ENCODE measurements at regions not wholly inside any gene's neighbourhood (a gene's known extent, or its start where the extent isn't known, plus 50 kb on each side); places are given as distances from the start of the nearest gene placed in this dataset.
"Not testable (repeated sequence)": the region's sequence is repeated elsewhere in the genome, so short reads cannot be mapped to it uniquely, and the experiment has no call there.

- Mint-ChIP-seq H3K27ac (no peak overlapping the region), H3K27me3 (no peaks in the 10 kb centered on the region), H3K4me3 (no peak overlapping the region), H3K9me3 (peaks cover 13% of the 10 kb centered on the region), H3K4me1 (ENCODE audit: low read depth) (no peaks in the 10 kb centered on the region), H3K36me3 (ENCODE audit: low read depth) (no peaks in the 10 kb centered on the region)
- Histone ChIP-seq H3K4me3 (ENCODE audit: low read length) (no peak overlapping the region), H3K27ac (ENCODE audit: low read depth in 1 of 2, low read length in 2 of 2) (no peak overlapping the region), H3K27me3 (ENCODE audit: control insufficient read depth in 1 of 2, insufficient read depth in 2 of 2, low read length in 2 of 2) (no peaks in the 10 kb centered on the region), H3K9me3 (ENCODE audit: control insufficient read depth in 1 of 2, insufficient read depth in 1 of 2, low read length in 2 of 2) (no peaks in the 10 kb centered on the region), H3K4me1 (ENCODE audit: insufficient read depth, low read length) (no peaks in the 10 kb centered on the region), H3K36me3 (ENCODE audit: insufficient read depth, low read length) (no peaks in the 10 kb centered on the region)
- CTCF ChIA-PET, result no interaction called here
- no peak for DNase-seq
- no peak for TF ChIP-seq CTCF (IDR thresholded peaks at IDR 0.05)
- POLR2A ChIA-PET, result no interaction called here
- ATAC-seq (ENCODE audit: poor library complexity), result no peak
- intact Hi-C loops (cut with DNase I, micrococcal nuclease), result no loop called here
Observed at GRCh38 chr16:52350031-52350642, 196.8 kb downstream of the TOX3 start.

- H3K36me3 Mint-ChIP-seq (ENCODE audit: low read depth), result no peaks in the 10 kb centered on the region
- Histone ChIP-seq H3K27ac (ENCODE audit: low read depth in 1 of 2, low read length in 2 of 2) (no peak overlapping the region), H3K27me3 (ENCODE audit: control insufficient read depth in 1 of 2, insufficient read depth in 2 of 2, low read length in 2 of 2) (no peaks in the 10 kb centered on the region), H3K4me1 (ENCODE audit: insufficient read depth, low read length) (no peaks in the 10 kb centered on the region), H3K36me3 (ENCODE audit: insufficient read depth, low read length) (no peaks in the 10 kb centered on the region), H3K4me3 (ENCODE audit: low read length) (no peak overlapping the region), H3K9me3 (ENCODE audit: control insufficient read depth in 1 of 2, insufficient read depth in 1 of 2, low read length in 2 of 2) (no peaks in the 10 kb centered on the region)
- POLR2A ChIA-PET, result no interaction called here
- H3K9me3 Mint-ChIP-seq, result peaks cover 5% of the 10 kb centered on the region
- no peak overlapping the region for H3K4me3 Mint-ChIP-seq
- DNase-seq (no peak), ATAC-seq (ENCODE audit: poor library complexity) (no peak)
- H3K4me1 Mint-ChIP-seq (ENCODE audit: low read depth), result no peaks in the 10 kb centered on the region
- CTCF ChIA-PET, result no interaction called here
- intact Hi-C loops (cut with DNase I, micrococcal nuclease), result no loop called here
- no peak for TF ChIP-seq CTCF (IDR thresholded peaks at IDR 0.05)
- no peaks in the 10 kb centered on the region for H3K27me3 Mint-ChIP-seq
- H3K27ac Mint-ChIP-seq, result no peak overlapping the region
Observed at GRCh38 chr16:52346709-52347108, 200.2 kb downstream of the TOX3 start.

GRCh38 chr16:52333673-52334072 is 213.3 kb downstream of the TOX3 start:
- ATAC-seq (ENCODE audit: poor library complexity); H3K4me3 Mint-ChIP-seq; H3K4me1 ChIP-seq (ENCODE audit: insufficient read depth, low read length); DNase-seq; CTCF ChIA-PET; POLR2A ChIA-PET; H3K27me3 Mint-ChIP-seq; H3K4me1 Mint-ChIP-seq (ENCODE audit: low read depth); intact Hi-C loops (cut with DNase I, micrococcal nuclease); H3K9me3 Mint-ChIP-seq; H3K27ac Mint-ChIP-seq; H3K27me3 ChIP-seq (ENCODE audit: control insufficient read depth in 1 of 2, insufficient read depth in 2 of 2, low read length in 2 of 2); H3K36me3 ChIP-seq (ENCODE audit: insufficient read depth, low read length); H3K4me3 ChIP-seq (ENCODE audit: low read length); H3K36me3 Mint-ChIP-seq (ENCODE audit: low read depth); H3K27ac ChIP-seq (ENCODE audit: low read depth in 1 of 2, low read length in 2 of 2): not testable (repeated sequence)
- H3K9me3 ChIP-seq (ENCODE audit: control insufficient read depth in 1 of 2, insufficient read depth in 1 of 2, low read length in 2 of 2), result peaks cover 0 to 11% of the 10 kb centered on the region in 2 experiments

- H3K9me3 ChIP-seq (ENCODE audit: control insufficient read depth in 1 of 2, insufficient read depth in 1 of 2, low read length in 2 of 2), result peaks cover 0 to 7% of the 10 kb centered on the region in 2 experiments
- CTCF ChIA-PET, result no interaction called here
- no peaks in the 10 kb centered on the region for H3K4me1 Mint-ChIP-seq (ENCODE audit: low read depth)
Observed at GRCh38 chr16:52320930-52321439, 226.0 kb downstream of the TOX3 start.

More at GRCh38 chr16:52320930-52321439, 226.0 kb downstream of the TOX3 start:
- no peak overlapping the region for H3K27ac ChIP-seq (ENCODE audit: low read depth in 1 of 2, low read length in 2 of 2)
- ATAC-seq (ENCODE audit: poor library complexity) (no peak), DNase-seq (no peak)
- intact Hi-C loops (cut with DNase I, micrococcal nuclease), result no loop called here
- Mint-ChIP-seq H3K4me3 (no peak overlapping the region), H3K36me3 (ENCODE audit: low read depth) (no peaks in the 10 kb centered on the region), H3K9me3 (peaks cover 10% of the 10 kb centered on the region), H3K27me3 (no peaks in the 10 kb centered on the region), H3K27ac (no peak overlapping the region)
- POLR2A ChIA-PET, result no interaction called here
- H3K36me3 ChIP-seq (ENCODE audit: insufficient read depth, low read length), result no peaks in the 10 kb centered on the region
- H3K4me1 ChIP-seq (ENCODE audit: insufficient read depth, low read length), result no peaks in the 10 kb centered on the region
- TF ChIP-seq CTCF (IDR thresholded peaks at IDR 0.05), result no peak
- H3K27me3 ChIP-seq (ENCODE audit: control insufficient read depth in 1 of 2, insufficient read depth in 2 of 2, low read length in 2 of 2), result no peaks in the 10 kb centered on the region
- H3K4me3 ChIP-seq (ENCODE audit: low read length), result no peak overlapping the region
